Esophagus muscularis mucosa (tissue), 3 donors: ENCODE measurements at regions not wholly inside any gene's neighbourhood (a gene's known extent, or its start where the extent isn't known, plus 50 kb on each side); places are given as distances from the start of the nearest gene placed in this dataset.

Experiments used
- CTCF ChIP-seq, 3 experiments: fragments of 200-600 bp in 2 of 3; fragments of 450-650 bp in 1 of 3; sonication (generic) in 2 of 3; IDR thresholded peaks; one replicate each; pipeline ENCODE4 v1.5.1; 2017 to 2019; ENCODE audit warnings: antibody characterized with exemption in 3 of 3, mild to moderate bottlenecking in 2 of 3, moderate library complexity in 1 of 3
- POLR2A ChIP-seq: fragments of 450-650 bp; IDR thresholded peaks from one replicate; pipeline ENCODE4 v1.6.1; 2017; ENCODE audit warnings: antibody characterized with exemption, moderate library complexity, mild to moderate bottlenecking, low read depth
- POLR2AphosphoS5 ChIP-seq, 2 donors: sonication (generic); formaldehyde crosslinking; IDR thresholded peaks; one replicate each; pipeline ENCODE4 v1.6.1; 2017; ENCODE audit warnings: antibody characterized with exemption in 2 of 2

- TF ChIP-seq CTCF (IDR thresholded peaks at IDR 0.05) (no peak), POLR2A (no peak), POLR2AphosphoS5 (IDR thresholded peaks at IDR 0.05) (no peak)
Measured at GRCh38 chr18:7497081-7497480, 70.0 kb upstream of the PTPRM start.
